Vagina (tissue), 2 donors: ENCODE measurements at regions not wholly inside any gene's neighbourhood (a gene's known extent, or its start where the extent isn't known, plus 50 kb on each side); places are given as distances from the start of the nearest gene placed in this dataset.

Experiments
- POLR2A ChIP-seq, 2 donors: fragments of 450-650 bp; IDR thresholded peaks; one replicate each; pipeline ENCODE4 v1.6.1; 2017; ENCODE audit warnings: antibody characterized with exemption in 2 of 2, mild to moderate bottlenecking in 2 of 2, moderate library complexity in 2 of 2
- POLR2AphosphoS5 ChIP-seq, 2 donors: sonication (generic); formaldehyde crosslinking; IDR thresholded peaks; one replicate each; pipeline ENCODE4 v1.9.0; 2017; ENCODE audit warnings: antibody characterized with exemption in 2 of 2, mild to moderate bottlenecking in 2 of 2, low read depth in 1 of 2; ENCODE audit not compliant: insufficient read depth in 1 of 2
- TF ChIP-seq, protein P1 (sequence below), 3 experiments: fragments of 450-650 bp in 2 of 3; fragments of 200-600 bp in 1 of 3; sonication (generic) in 1 of 3; IDR thresholded peaks; one replicate each; pipeline ENCODE4 v1.5.1; 2017 to 2019; ENCODE audit warnings: antibody characterized with exemption in 3 of 3, mild to moderate bottlenecking in 2 of 3, moderate library complexity in 2 of 3

- TF ChIP-seq, protein P1, sequence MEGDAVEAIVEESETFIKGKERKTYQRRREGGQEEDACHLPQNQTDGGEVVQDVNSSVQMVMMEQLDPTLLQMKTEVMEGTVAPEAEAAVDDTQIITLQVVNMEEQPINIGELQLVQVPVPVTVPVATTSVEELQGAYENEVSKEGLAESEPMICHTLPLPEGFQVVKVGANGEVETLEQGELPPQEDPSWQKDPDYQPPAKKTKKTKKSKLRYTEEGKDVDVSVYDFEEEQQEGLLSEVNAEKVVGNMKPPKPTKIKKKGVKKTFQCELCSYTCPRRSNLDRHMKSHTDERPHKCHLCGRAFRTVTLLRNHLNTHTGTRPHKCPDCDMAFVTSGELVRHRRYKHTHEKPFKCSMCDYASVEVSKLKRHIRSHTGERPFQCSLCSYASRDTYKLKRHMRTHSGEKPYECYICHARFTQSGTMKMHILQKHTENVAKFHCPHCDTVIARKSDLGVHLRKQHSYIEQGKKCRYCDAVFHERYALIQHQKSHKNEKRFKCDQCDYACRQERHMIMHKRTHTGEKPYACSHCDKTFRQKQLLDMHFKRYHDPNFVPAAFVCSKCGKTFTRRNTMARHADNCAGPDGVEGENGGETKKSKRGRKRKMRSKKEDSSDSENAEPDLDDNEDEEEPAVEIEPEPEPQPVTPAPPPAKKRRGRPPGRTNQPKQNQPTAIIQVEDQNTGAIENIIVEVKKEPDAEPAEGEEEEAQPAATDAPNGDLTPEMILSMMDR (IDR thresholded peaks at IDR 0.05) = no peak
- TF ChIP-seq POLR2A (IDR thresholded peaks at IDR 0.05) (no peak), POLR2AphosphoS5 (IDR thresholded peaks at IDR 0.05; ENCODE audit: insufficient read depth in 1 of 2, low read depth in 1 of 2) (no peak)
Observed at GRCh38 chr6:18555750-18556149, 168.6 kb downstream of the RNF144B start.
